NCI-H2196 (cell line): ENCODE measurements at regions not wholly inside any gene's neighbourhood (a gene's known extent, or its start where the extent isn't known, plus 50 kb on each side); places are given as distances from the start of the nearest gene placed in this dataset.
A peak's percentile ranks its signal among the peaks of the same experiment; 100 is the strongest.
"Not testable (repeated sequence)": the region's sequence is repeated elsewhere in the genome, so short reads cannot be mapped to it uniquely, and the experiment has no call there.

Experiments used
- DNase-seq: peaks from one replicate; lab custom pipeline; 2025; ENCODE audit not compliant: unreplicated experiment; lab: John Stamatoyannopoulos, UW

GRCh38 chr3:32042867-32043266 is 61.3 kb downstream of the ZNF860 start:
- not testable (repeated sequence) for DNase-seq

- DNase-seq, result peak; percentile 64
Measured at GRCh38 chr3:32045091-32045915, 61.1 kb upstream of the GPD1L start.

GRCh38 chr3:32046102-32046501 is 60.3 kb upstream of the GPD1L start:
- no peak for DNase-seq

GRCh38 chr3:32048487-32049182 is 57.8 kb upstream of the GPD1L start:
- DNase-seq, result no peak

- DNase-seq, result no peak
Measured at GRCh38 chr3:32049916-32050315, 56.5 kb upstream of the GPD1L start.

GRCh38 chr3:32052230-32052629 is 54.2 kb upstream of the GPD1L start:
- not testable (repeated sequence) for DNase-seq

GRCh38 chr3:32052851-32053250 is 53.6 kb upstream of the GPD1L start:
- not testable (repeated sequence) for DNase-seq

- DNase-seq, result no peak
Measured at GRCh38 chr3:32056559-32057290, 49.7 kb upstream of the GPD1L start.
